CD4-positive, alpha-beta T cell (primary cell): ENCODE measurements at regions not wholly inside any gene's neighbourhood (a gene's known extent, or its start where the extent isn't known, plus 50 kb on each side); places are given as distances from the start of the nearest gene placed in this dataset.

Experiments used
- ATAC-seq: fragments of 200-7000 bp; cut with Tn5 transposase; one replicate; pipeline ENCODE4 v1.10.0; 2022; ENCODE audit warnings: mild to moderate bottlenecking; ENCODE audit not compliant: poor library complexity
- CTCF ChIA-PET: fragments of 350-600 bp; sonication (Branson Sonifier 250); formaldehyde crosslinking; loops from one replicate; lab custom pipeline; 2021; ENCODE audit warnings: antibody characterized with exemption, inconsistent platforms; lab: Charles Lee
- POLR2A ChIA-PET: fragments of 350-600 bp; sonication (Branson Sonifier 250); formaldehyde crosslinking; loops from one replicate; lab custom pipeline; 2021; ENCODE audit warnings: antibody characterized with exemption, inconsistent platforms; lab: Charles Lee
- DNase-seq, 14 experiments: peaks; one replicate each; pipeline ENCODE4 v3.0.0-alpha.2; 2013 to 2020; ENCODE audit warnings: mixed read lengths in 2 of 14
- H3K27ac ChIP-seq, 2 donors: one replicate each; pipeline versions ENCODE4 v1.5.1 to v1.7.0; 2013; ENCODE audit warnings: low read length in 2 of 2, low read depth in 1 of 2, mild to moderate bottlenecking in 1 of 2
- H3K27me3 ChIP-seq, 2 experiments: 1 replicate in 1 of 2; 2 replicates in 1 of 2; pipeline versions ENCODE4 v1.6.1 to v1.7.0; 2013; ENCODE audit warnings: low read length in 2 of 2, control low read depth in 1 of 2, mild to moderate bottlenecking in 1 of 2, moderate library complexity in 1 of 2; ENCODE audit not compliant: insufficient read depth in 2 of 2, control insufficient read depth in 1 of 2
- H3K36me3 ChIP-seq: one replicate; pipeline ENCODE4 v1.6.1; 2013; ENCODE audit warnings: low read length, control low read depth; ENCODE audit not compliant: insufficient read depth
- H3K4me1 ChIP-seq: one replicate; pipeline ENCODE4 v1.6.1; 2013; ENCODE audit warnings: low read length, control low read depth; ENCODE audit not compliant: insufficient read depth
- H3K4me3 ChIP-seq: one replicate; pipeline ENCODE4 v1.5.1; 2013; ENCODE audit warnings: mild to moderate bottlenecking, low read length, moderate library complexity
- H3K9me3 ChIP-seq, 2 experiments: 1 replicate in 1 of 2; 2 replicates in 1 of 2; pipeline versions ENCODE4 v1.6.1 to v1.7.0; 2013; ENCODE audit warnings: low read length in 2 of 2, mild to moderate bottlenecking in 2 of 2, control low read depth in 1 of 2, moderate library complexity in 1 of 2; ENCODE audit not compliant: control insufficient read depth in 1 of 2, insufficient read depth in 1 of 2
- H3K27ac Mint-ChIP-seq: one replicate; pipeline ENCODE4 v1.8.0; 2020; ENCODE audit warnings: mixed read lengths
- H3K27me3 Mint-ChIP-seq: one replicate; pipeline ENCODE4 v1.8.0; 2021; ENCODE audit warnings: mixed read lengths
- H3K36me3 Mint-ChIP-seq: one replicate; pipeline ENCODE4 v1.8.0; 2021; ENCODE audit warnings: low read depth, mixed read lengths
- H3K4me1 Mint-ChIP-seq: one replicate; pipeline ENCODE4 v1.8.0; 2021; ENCODE audit warnings: low read depth, mixed read lengths
- H3K4me3 Mint-ChIP-seq: one replicate; pipeline ENCODE4 v1.8.0; 2020; ENCODE audit warnings: mild to moderate bottlenecking, mixed read lengths
- H3K9me3 Mint-ChIP-seq: one replicate; pipeline ENCODE4 v1.8.0; 2020; ENCODE audit warnings: mixed read lengths
- intact Hi-C, 2 experiments: fragments of 100-400 bp; cut with DNase I in 1 of 2; cut with micrococcal nuclease in 1 of 2; formaldehyde crosslinking; loops; one replicate each; pipeline versions ENCODE4 v1.15.1 to v1.9.0; 2023 to 2025; cut with DNase I, micrococcal nuclease
- TF ChIP-seq, protein P1 (sequence below): fragments of 200-600 bp; IDR thresholded peaks from one replicate; pipeline ENCODE4 v1.8.0; 2022; ENCODE audit warnings: antibody characterized with exemption, mild to moderate bottlenecking

DNA sequence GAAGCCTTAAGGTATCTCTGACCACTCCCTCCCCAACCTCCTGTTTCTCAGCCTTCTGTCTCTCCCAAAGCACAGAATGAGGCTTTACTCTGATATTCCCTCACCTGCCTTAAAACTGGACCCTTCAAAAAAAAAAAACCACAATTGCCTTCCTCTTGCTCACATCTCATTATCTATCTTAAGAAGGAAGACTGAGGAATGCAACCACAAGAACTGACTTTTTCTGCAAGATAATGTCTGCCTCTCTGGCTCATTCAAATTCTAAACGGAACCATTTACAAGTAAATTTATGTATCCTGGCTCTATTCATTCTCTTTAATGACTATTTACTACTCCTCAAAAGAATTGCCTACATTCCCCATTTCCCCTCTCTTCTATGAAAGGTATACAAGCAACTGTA, 545.5 kb upstream of the HTR2C start:
- DNase-seq: no peak
- H3K4me1 Mint-ChIP-seq: no peaks in the 10 kb centered on the region
- H3K27ac Mint-ChIP-seq: no peak overlapping the region
- no peaks in the 10 kb centered on the region for H3K36me3 Mint-ChIP-seq
- H3K4me3 Mint-ChIP-seq: no peak overlapping the region
- Histone ChIP-seq H3K4me3 (no peak overlapping the region), H3K36me3 (no peaks in the 10 kb centered on the region), H3K4me1 (no peaks in the 10 kb centered on the region), H3K9me3 (no peaks in the 10 kb centered on the region), H3K27ac (no peak overlapping the region), H3K27me3 (no peaks in the 10 kb centered on the region)
- intact Hi-C loops: no loop called here
- no peak for ATAC-seq
- TF ChIP-seq, protein P1, sequence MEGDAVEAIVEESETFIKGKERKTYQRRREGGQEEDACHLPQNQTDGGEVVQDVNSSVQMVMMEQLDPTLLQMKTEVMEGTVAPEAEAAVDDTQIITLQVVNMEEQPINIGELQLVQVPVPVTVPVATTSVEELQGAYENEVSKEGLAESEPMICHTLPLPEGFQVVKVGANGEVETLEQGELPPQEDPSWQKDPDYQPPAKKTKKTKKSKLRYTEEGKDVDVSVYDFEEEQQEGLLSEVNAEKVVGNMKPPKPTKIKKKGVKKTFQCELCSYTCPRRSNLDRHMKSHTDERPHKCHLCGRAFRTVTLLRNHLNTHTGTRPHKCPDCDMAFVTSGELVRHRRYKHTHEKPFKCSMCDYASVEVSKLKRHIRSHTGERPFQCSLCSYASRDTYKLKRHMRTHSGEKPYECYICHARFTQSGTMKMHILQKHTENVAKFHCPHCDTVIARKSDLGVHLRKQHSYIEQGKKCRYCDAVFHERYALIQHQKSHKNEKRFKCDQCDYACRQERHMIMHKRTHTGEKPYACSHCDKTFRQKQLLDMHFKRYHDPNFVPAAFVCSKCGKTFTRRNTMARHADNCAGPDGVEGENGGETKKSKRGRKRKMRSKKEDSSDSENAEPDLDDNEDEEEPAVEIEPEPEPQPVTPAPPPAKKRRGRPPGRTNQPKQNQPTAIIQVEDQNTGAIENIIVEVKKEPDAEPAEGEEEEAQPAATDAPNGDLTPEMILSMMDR: no peak
- ChIA-PET CTCF (no interaction called here), POLR2A (no interaction called here)
- H3K27me3 Mint-ChIP-seq: no peaks in the 10 kb centered on the region
- H3K9me3 Mint-ChIP-seq: peaks cover 2% of the 10 kb centered on the region

DNA sequence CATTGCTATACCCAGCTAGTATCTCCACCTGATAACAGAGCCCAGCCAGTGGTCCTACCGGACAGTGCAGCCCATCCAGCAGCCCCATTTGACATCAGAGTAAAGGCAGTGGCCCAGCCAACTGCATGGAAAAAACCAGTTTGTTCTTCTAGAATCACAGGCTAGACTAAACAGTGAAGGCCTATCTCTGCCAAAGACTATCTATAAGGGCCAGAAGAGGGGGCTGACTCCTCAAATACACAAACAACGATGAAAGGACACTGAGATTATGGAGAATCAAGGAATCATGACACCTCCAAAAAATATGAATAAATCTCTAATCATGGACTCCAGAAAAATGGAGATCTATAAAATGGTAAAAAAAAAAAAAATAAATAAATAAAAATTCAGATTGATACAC, 546.4 kb upstream of the HTR2C start:
- ATAC-seq (no peak), DNase-seq (no peak)
- Mint-ChIP-seq H3K27ac (no peak overlapping the region), H3K4me3 (no peak overlapping the region), H3K27me3 (no peaks in the 10 kb centered on the region), H3K9me3 (peaks cover 2% of the 10 kb centered on the region), H3K36me3 (no peaks in the 10 kb centered on the region), H3K4me1 (no peaks in the 10 kb centered on the region)
- TF ChIP-seq, protein P1: no peak
- intact Hi-C loops: no loop called here
- Histone ChIP-seq H3K27ac (no peak overlapping the region), H3K27me3 (no peaks in the 10 kb centered on the region), H3K36me3 (no peaks in the 10 kb centered on the region), H3K4me3 (no peak overlapping the region), H3K9me3 (no peaks in the 10 kb centered on the region), H3K4me1 (no peaks in the 10 kb centered on the region)
- CTCF ChIA-PET: no interaction called here
- POLR2A ChIA-PET: no interaction called here

DNA sequence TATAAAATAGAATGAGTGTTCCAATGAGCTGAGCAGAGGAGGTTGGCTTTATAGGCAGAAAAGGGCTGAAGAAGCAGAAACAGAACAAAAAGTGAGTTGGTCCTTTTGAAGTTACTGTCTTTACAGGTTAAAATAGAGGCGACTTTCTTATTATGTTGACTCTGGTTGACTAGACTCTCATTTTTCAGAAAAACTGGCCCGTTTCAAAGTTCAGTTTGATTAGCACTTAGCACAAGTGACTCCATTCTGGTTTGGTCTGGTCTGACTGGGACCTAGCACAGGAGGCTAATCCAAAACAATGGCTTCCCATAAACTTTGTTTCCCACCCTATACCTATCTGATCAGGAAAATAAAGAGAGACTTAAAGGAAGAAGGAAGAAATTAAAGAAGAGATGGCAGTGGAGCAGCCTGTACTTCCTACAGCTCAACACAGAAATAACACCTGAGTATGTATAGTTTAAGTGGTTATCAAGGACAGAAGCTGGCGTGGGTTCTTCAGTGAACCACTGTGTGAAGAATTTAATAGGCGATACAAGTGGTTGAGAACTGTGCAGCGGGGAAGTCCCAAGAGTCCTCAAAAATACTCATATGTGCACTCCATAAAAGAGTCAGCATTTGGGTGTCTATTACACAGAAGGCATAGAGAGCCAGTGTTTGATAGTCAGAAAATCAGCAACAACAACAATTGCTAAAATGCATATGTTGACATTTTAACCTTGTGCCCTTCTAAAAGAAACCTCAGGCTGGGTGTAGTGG, 554.8 kb upstream of the HTR2C start:
- no peak for DNase-seq
- intact Hi-C loops: no loop called here
- Histone ChIP-seq H3K27me3 (no peaks in the 10 kb centered on the region), H3K27ac (no peak overlapping the region), H3K36me3 (no peaks in the 10 kb centered on the region), H3K9me3 (no peaks in the 10 kb centered on the region), H3K4me3 (no peak overlapping the region), H3K4me1 (no peaks in the 10 kb centered on the region)
- Mint-ChIP-seq H3K4me3 (no peak overlapping the region), H3K4me1 (no peaks in the 10 kb centered on the region), H3K27ac (no peak overlapping the region), H3K27me3 (no peaks in the 10 kb centered on the region), H3K9me3 (peaks cover 3% of the 10 kb centered on the region), H3K36me3 (no peaks in the 10 kb centered on the region)
- ATAC-seq: no peak
- ChIA-PET POLR2A (no interaction called here), CTCF (interaction anchor here (0.6 kb wide), 1 partner anchor 323 kb away, joined by 3 read pairs; no protein-coding TSS in a partner anchor)
- TF ChIP-seq, protein P1: no peak
